SK-N-SH (cell line): ENCODE measurements at regions not wholly inside any gene's neighbourhood (a gene's known extent, or its start where the extent isn't known, plus 50 kb on each side); places are given as distances from the start of the nearest gene placed in this dataset.

ENCODE experiments used
- CHD2 ChIP-seq: fragments of 150-350 bp; IDR thresholded peaks from 2 replicates; pipeline ENCODE4 v1.6.1; 2018; ENCODE audit warnings: low read length; ENCODE audit not compliant: partially characterized antibody
- CTCF ChIP-seq: fragments of 200-600 bp; sonication (generic); IDR thresholded peaks from 2 replicates; pipeline ENCODE4 v1.6.1; 2017; ENCODE audit warnings: antibody characterized with exemption, mild to moderate bottlenecking, moderate library complexity
- GABPA ChIP-seq: IDR thresholded peaks from 2 replicates; pipeline ENCODE4 v1.4.0; 2012; ENCODE audit warnings: low read depth, mild to moderate bottlenecking
- MXI1 ChIP-seq: IDR thresholded peaks from 2 replicates; pipeline ENCODE4 v1.6.1; 2012; ENCODE audit warnings: mild to moderate bottlenecking, low read depth, low read length, improper control_type of control experiment
- NFIC ChIP-seq: IDR thresholded peaks from 2 replicates; pipeline ENCODE4 v1.4.0; 2012; ENCODE audit warnings: borderline replicate concordance
- PBX3 ChIP-seq: IDR thresholded peaks from 2 replicates; pipeline ENCODE4; 2012
- RCOR1 ChIP-seq: fragments of 150-350 bp; IDR thresholded peaks from 2 replicates; pipeline ENCODE4 v1.6.1; 2017; ENCODE audit warnings: antibody characterized with exemption, low read length
- REST ChIP-seq: IDR thresholded peaks from 2 replicates; pipeline ENCODE4 v1.6.1; 2012; ENCODE audit warnings: mild to moderate bottlenecking, low read depth, low read length, moderate library complexity
- SMC3 ChIP-seq: IDR thresholded peaks from 2 replicates; pipeline ENCODE4 v1.6.1; 2012; ENCODE audit warnings: low read depth, low read length, improper control_type of control experiment
- TCF12 ChIP-seq: IDR thresholded peaks from 2 replicates; pipeline ENCODE4 v1.4.0; 2012
- USF1 ChIP-seq: IDR thresholded peaks from 2 replicates; pipeline ENCODE4 v1.4.0; 2012; ENCODE audit warnings: low read depth, borderline replicate concordance
- USF2 ChIP-seq: fragments of 150-350 bp; IDR thresholded peaks from 2 replicates; pipeline ENCODE4 v1.6.1; 2017; ENCODE audit warnings: antibody characterized with exemption, low read length, low read depth, borderline replicate concordance
- ZBTB33 ChIP-seq: IDR thresholded peaks from 2 replicates; pipeline ENCODE4 v1.4.0; 2012; ENCODE audit warnings: low read depth, borderline replicate concordance

GRCh38 chr6:91626911-91627310 is 1040.0 kb upstream of the MAP3K7 start:
- TF ChIP-seq REST: no peak
- no peak for TF ChIP-seq USF2
- TF ChIP-seq CTCF: no peak
- no peak for TF ChIP-seq MXI1
- TF ChIP-seq GABPA: no peak
- TF ChIP-seq TCF12: no peak
- no peak for TF ChIP-seq PBX3
- TF ChIP-seq ZBTB33: no peak
- no peak for TF ChIP-seq USF1
- TF ChIP-seq CHD2: no peak
- TF ChIP-seq RCOR1: no peak
- no peak for TF ChIP-seq NFIC
- no peak for TF ChIP-seq SMC3
